ENCODE measurements at regions not wholly inside any gene's neighbourhood (a gene's known extent, or its start where the extent isn't known, plus 50 kb on each side); places are given as distances from the start of the nearest gene placed in this dataset.

GRCh38 chr3:180325958-180326357, 276.0 kb upstream of the TTC14 start:
- H3K27me3 ChIP-seq (ENCODE audit: control insufficient read depth, insufficient read depth, low read length), result no peaks in the 10 kb centered on the region
- H2AFZ ChIP-seq (ENCODE audit: low read length), result no peak overlapping the region
- no peaks in the 10 kb centered on the region for H4K20me1 ChIP-seq (ENCODE audit: control insufficient read depth, extremely low read depth, insufficient read depth, low read length)
- no peaks in the 10 kb centered on the region for H3K36me3 ChIP-seq (ENCODE audit: control insufficient read depth, insufficient read depth, low read length)
- no peak overlapping the region for H3K4me3 ChIP-seq (replicated peaks in 1 of 4; ENCODE audit: control extremely low read depth in 1 of 4, insufficient read depth in 1 of 4, low read depth in 3 of 4, low read length in 4 of 4)
- no peaks in the 10 kb centered on the region for H3K79me2 ChIP-seq (ENCODE audit: control insufficient read depth, insufficient read depth, low read length)
- no peak overlapping the region for H3K4me2 ChIP-seq (ENCODE audit: extremely low read depth, insufficient read depth, low read length)
- no peak for DNase-seq (ENCODE audit: low read depth in 2 of 2)
- no peak overlapping the region for H3K27ac ChIP-seq (ENCODE audit: insufficient read depth, low read length)
- no peak overlapping the region for H3K9ac ChIP-seq (ENCODE audit: insufficient read depth, low read length)
- H3K4me1 ChIP-seq (ENCODE audit: control insufficient read depth, extremely low read depth, insufficient read depth, low read length), result no peaks in the 10 kb centered on the region
- no peak for TF ChIP-seq CTCF (conservative IDR thresholded peaks at IDR 0.05 in 1 of 2, IDR thresholded peaks at IDR 0.05 in 1 of 2; ENCODE audit: low read depth in 1 of 2, low read length in 2 of 2)
- H3K9me3 ChIP-seq (ENCODE audit: control insufficient read depth, insufficient read depth, low read depth, low read length), result no peaks in the 10 kb centered on the region

GRCh38 chr3:180329187-180329586, 272.8 kb upstream of the TTC14 start:
- no peaks in the 10 kb centered on the region for H3K4me1 ChIP-seq (ENCODE audit: control insufficient read depth, extremely low read depth, insufficient read depth, low read length)
- H3K27ac ChIP-seq (ENCODE audit: insufficient read depth, low read length), result no peak overlapping the region
- no peak overlapping the region for H2AFZ ChIP-seq (ENCODE audit: low read length)
- no peaks in the 10 kb centered on the region for H3K36me3 ChIP-seq (ENCODE audit: control insufficient read depth, insufficient read depth, low read length)
- no peak for DNase-seq (ENCODE audit: low read depth in 2 of 2)
- no peaks in the 10 kb centered on the region for H3K27me3 ChIP-seq (ENCODE audit: control insufficient read depth, insufficient read depth, low read length)
- TF ChIP-seq EZH2 (IDR thresholded peaks at IDR 0.05; ENCODE audit: low read length, missing control alignments), result no peak
- no peak for TF ChIP-seq CTCF (conservative IDR thresholded peaks at IDR 0.05 in 1 of 2, IDR thresholded peaks at IDR 0.05 in 1 of 2; ENCODE audit: low read depth in 1 of 2, low read length in 2 of 2)
- H3K79me2 ChIP-seq (ENCODE audit: control insufficient read depth, insufficient read depth, low read length), result no peaks in the 10 kb centered on the region
- H3K9me3 ChIP-seq (ENCODE audit: control insufficient read depth, insufficient read depth, low read depth, low read length), result no peaks in the 10 kb centered on the region
- no peak overlapping the region for H3K9ac ChIP-seq (ENCODE audit: insufficient read depth, low read length)
- no peak overlapping the region for H3K4me2 ChIP-seq (ENCODE audit: extremely low read depth, insufficient read depth, low read length)
- no peak overlapping the region for H3K4me3 ChIP-seq (replicated peaks in 1 of 4; ENCODE audit: control extremely low read depth in 1 of 4, insufficient read depth in 1 of 4, low read depth in 3 of 4, low read length in 4 of 4)
- no peaks in the 10 kb centered on the region for H4K20me1 ChIP-seq (ENCODE audit: control insufficient read depth, extremely low read depth, insufficient read depth, low read length)

- Histone ChIP-seq H3K4me3 (replicated peaks in 1 of 4; ENCODE audit: control extremely low read depth in 1 of 4, insufficient read depth in 1 of 4, low read depth in 3 of 4, low read length in 4 of 4) (no peak overlapping the region), H3K9me3 (ENCODE audit: control insufficient read depth, insufficient read depth, low read depth, low read length) (no peaks in the 10 kb centered on the region), H4K20me1 (ENCODE audit: control insufficient read depth, extremely low read depth, insufficient read depth, low read length) (no peaks in the 10 kb centered on the region), H3K27me3 (ENCODE audit: control insufficient read depth, insufficient read depth, low read length) (no peaks in the 10 kb centered on the region), H3K27ac (ENCODE audit: insufficient read depth, low read length) (no peak overlapping the region), H3K79me2 (ENCODE audit: control insufficient read depth, insufficient read depth, low read length) (no peaks in the 10 kb centered on the region), H3K4me2 (ENCODE audit: extremely low read depth, insufficient read depth, low read length) (no peak overlapping the region), H3K36me3 (ENCODE audit: control insufficient read depth, insufficient read depth, low read length) (no peaks in the 10 kb centered on the region), H3K4me1 (ENCODE audit: control insufficient read depth, extremely low read depth, insufficient read depth, low read length) (no peaks in the 10 kb centered on the region), H3K9ac (ENCODE audit: insufficient read depth, low read length) (no peak overlapping the region), H2AFZ (ENCODE audit: low read length) (no peak overlapping the region)
- no peak for TF ChIP-seq EZH2 (IDR thresholded peaks at IDR 0.05; ENCODE audit: low read length, missing control alignments)
- no peak for TF ChIP-seq CTCF (conservative IDR thresholded peaks at IDR 0.05 in 1 of 2, IDR thresholded peaks at IDR 0.05 in 1 of 2; ENCODE audit: low read depth in 1 of 2, low read length in 2 of 2)
- no peak for DNase-seq (ENCODE audit: low read depth in 2 of 2)
These were observed 272.1 kb upstream of the TTC14 start for GRCh38 chr3:180329847-180330246.

All from fibroblast of lung (primary cell).